ENCODE measurements at regions not wholly inside any gene's neighbourhood (a gene's known extent, or its start where the extent isn't known, plus 50 kb on each side); places are given as distances from the start of the nearest gene placed in this dataset.
"Not testable (repeated sequence)": the region's sequence is repeated elsewhere in the genome, so short reads cannot be mapped to it uniquely, and the experiment has no call there.

GRCh38 chr7:142637240-142637639 lies 112.0 kb upstream of the PRSS1 start:
- intact Hi-C loops (cut with micrococcal nuclease): loop anchor here (1.0 to 2.0 kb wide), 4 partner anchors 32 to 174 kb away; no protein-coding TSS in a partner anchor

GRCh38 chr7:142636751-142637150 lies 112.5 kb upstream of the PRSS1 start:
- intact Hi-C loops (cut with micrococcal nuclease): loop anchor here (1.0 to 2.0 kb wide), 4 partner anchors 33 to 175 kb away; no protein-coding TSS in a partner anchor

- intact Hi-C loops (cut with micrococcal nuclease): loop anchor here (2.0 kb wide), 1 partner anchor 75 kb away; no protein-coding TSS in a partner anchor
These were observed 113.2 kb upstream of the PRSS1 start for GRCh38 chr7:142636107-142636506.

GRCh38 chr7:142632271-142633134 lies 116.8 kb upstream of the PRSS1 start:
- intact Hi-C loops (cut with micrococcal nuclease): loop anchor here (1.0 to 2.0 kb wide), 7 partner anchors 36 to 583 kb away; no protein-coding TSS in a partner anchor

GRCh38 chr7:142629588-142630260 lies 119.5 kb upstream of the PRSS1 start:
- intact Hi-C loops (cut with micrococcal nuclease): no loop called here

- intact Hi-C loops (cut with micrococcal nuclease): no loop called here
These were observed 120.3 kb upstream of the PRSS1 start for GRCh38 chr7:142628945-142629344.

- intact Hi-C loops (cut with micrococcal nuclease): not testable (repeated sequence)
These were observed 122.0 kb upstream of the PRSS1 start for GRCh38 chr7:142627223-142627622.

- intact Hi-C loops (cut with micrococcal nuclease): loop anchor here (1.0 kb wide), 1 partner anchor 91 kb away; no protein-coding TSS in a partner anchor
These were observed 122.7 kb upstream of the PRSS1 start for GRCh38 chr7:142626420-142627035.

GRCh38 chr7:142625216-142625615 lies 124.1 kb upstream of the PRSS1 start:
- intact Hi-C loops (cut with micrococcal nuclease): not testable (repeated sequence)

GRCh38 chr7:142620402-142620801 lies 128.9 kb upstream of the PRSS1 start:
- intact Hi-C loops (cut with micrococcal nuclease): no loop called here

- intact Hi-C loops (cut with micrococcal nuclease): no loop called here
These were observed 130.5 kb upstream of the PRSS1 start for GRCh38 chr7:142618655-142619351.

- intact Hi-C loops (cut with micrococcal nuclease): no loop called here
These were observed 132.4 kb upstream of the PRSS1 start for GRCh38 chr7:142616842-142617241.

- intact Hi-C loops (cut with micrococcal nuclease): no loop called here
These were observed 133.1 kb upstream of the PRSS1 start for GRCh38 chr7:142616121-142616643.

- intact Hi-C loops (cut with micrococcal nuclease): no loop called here
These were observed 133.8 kb upstream of the PRSS1 start for GRCh38 chr7:142615508-142615907.

GRCh38 chr7:142614116-142614515 lies 135.2 kb upstream of the PRSS1 start:
- intact Hi-C loops (cut with micrococcal nuclease): no loop called here

- intact Hi-C loops (cut with micrococcal nuclease): no loop called here
These were observed 136.9 kb upstream of the PRSS1 start for GRCh38 chr7:142612237-142612881.

- intact Hi-C loops (cut with micrococcal nuclease): no loop called here
These were observed 137.6 kb upstream of the PRSS1 start for GRCh38 chr7:142611566-142612236.

GRCh38 chr7:142608630-142609428 lies 140.4 kb upstream of the PRSS1 start:
- intact Hi-C loops (cut with micrococcal nuclease): no loop called here

GRCh38 chr7:142607351-142607750 lies 141.9 kb upstream of the PRSS1 start:
- intact Hi-C loops (cut with micrococcal nuclease): no loop called here
